CD14-positive monocyte (primary cell): ENCODE measurements at regions not wholly inside any gene's neighbourhood (a gene's known extent, or its start where the extent isn't known, plus 50 kb on each side); places are given as distances from the start of the nearest gene placed in this dataset.

ENCODE experiments used
- DNase-seq, 3 donors: peaks; one replicate each; pipeline ENCODE4 v3.0.0-alpha.2; 2011 to 2022
- H2AFZ ChIP-seq: 2 replicates; pipeline ENCODE4 v1.6.0; 2012; ENCODE audit warnings: mild to moderate bottlenecking, low read depth, low read length, inconsistent platforms; ENCODE audit not compliant: insufficient read depth, poor library complexity, severe bottlenecking
- H3K27ac ChIP-seq, 2 donors: 1 replicate in 1 of 2; 2 replicates in 1 of 2; pipeline ENCODE4 v1.5.1; 2012 to 2013; ENCODE audit warnings: low read length in 2 of 2, control low read depth in 1 of 2, inconsistent platforms in 1 of 2, low read depth in 1 of 2, mild to moderate bottlenecking in 1 of 2
- H3K27me3 ChIP-seq, 2 donors: one replicate each; pipeline versions ENCODE4 v1.6.0 to v1.6.1; 2011 to 2013; ENCODE audit warnings: low read length in 2 of 2; ENCODE audit not compliant: control insufficient read depth in 2 of 2, insufficient read depth in 2 of 2
- H3K36me3 ChIP-seq, 2 donors: replicated peaks in 1 of 2; 1 replicate in 1 of 2; 2 replicates in 1 of 2; pipeline versions ENCODE4 v1.5.1 to v1.6.1; 2012 to 2013; ENCODE audit warnings: low read length in 2 of 2, control low read depth in 1 of 2, inconsistent platforms in 1 of 2, mild to moderate bottlenecking in 1 of 2; ENCODE audit not compliant: insufficient read depth in 2 of 2, control insufficient read depth in 1 of 2
- H3K4me1 ChIP-seq, 2 donors: 1 replicate in 1 of 2; 2 replicates in 1 of 2; pipeline versions ENCODE4 v1.5.1 to v1.6.1; 2012 to 2013; ENCODE audit warnings: low read length in 2 of 2, control low read depth in 1 of 2, inconsistent platforms in 1 of 2, mild to moderate bottlenecking in 1 of 2, moderate library complexity in 1 of 2; ENCODE audit not compliant: insufficient read depth in 2 of 2, control insufficient read depth in 1 of 2
- H3K4me2 ChIP-seq: replicated peaks from 2 replicates; pipeline ENCODE3; 2012; ENCODE audit warnings: low read length, moderate library complexity, mild to moderate bottlenecking; ENCODE audit not compliant: poor library complexity, severe bottlenecking; ENCODE audit errors: extremely low read depth
- H3K4me3 ChIP-seq, 3 experiments: fragments of 200-600 bp in 1 of 3; sonication (generic) in 1 of 3; replicated peaks in 1 of 3; 1 replicate in 2 of 3; 2 replicates in 1 of 3; pipeline ENCODE4 v1.5.1; 2011 to 2013; ENCODE audit warnings: low read length in 3 of 3, mild to moderate bottlenecking in 3 of 3, control low read depth in 2 of 3, low read depth in 2 of 3, inconsistent platforms in 1 of 3, moderate library complexity in 1 of 3
- H3K79me2 ChIP-seq: 2 replicates; pipeline ENCODE4 v1.6.0; 2012; ENCODE audit warnings: mild to moderate bottlenecking, control low read depth, inconsistent platforms, low read length, moderate library complexity; ENCODE audit not compliant: insufficient read depth
- H3K9ac ChIP-seq: 2 replicates; pipeline ENCODE4 v1.6.0; 2017; ENCODE audit warnings: low read length, mild to moderate bottlenecking; ENCODE audit not compliant: insufficient read depth, poor library complexity, severe bottlenecking
- H3K9me3 ChIP-seq, 2 donors: replicated peaks in 1 of 2; 1 replicate in 1 of 2; 2 replicates in 1 of 2; pipeline versions ENCODE4 v1.5.1 to v1.6.1; 2012 to 2013; ENCODE audit warnings: low read length in 2 of 2, control low read depth in 1 of 2; ENCODE audit not compliant: control insufficient read depth in 1 of 2, insufficient read depth in 1 of 2
- H4K20me1 ChIP-seq: 2 replicates; pipeline ENCODE4 v1.6.0; 2012; ENCODE audit warnings: mild to moderate bottlenecking, low read length, control low read depth, moderate library complexity; ENCODE audit not compliant: insufficient read depth
- H3K27ac Mint-ChIP-seq, 7 donors: one replicate each; pipeline ENCODE4 v1.8.0; 2020; ENCODE audit warnings: mild to moderate bottlenecking in 7 of 7, mixed read lengths in 7 of 7, moderate library complexity in 6 of 7, inconsistent platforms in 2 of 7
- H3K27me3 Mint-ChIP-seq, 3 donors: one replicate each; pipeline ENCODE4 v1.8.0; 2021 to 2022; ENCODE audit warnings: low read depth in 3 of 3, mild to moderate bottlenecking in 3 of 3, mixed read lengths in 3 of 3, moderate library complexity in 3 of 3, inconsistent platforms in 1 of 3
- H3K36me3 Mint-ChIP-seq, 2 donors: one replicate each; pipeline ENCODE4 v1.8.0; 2020; ENCODE audit warnings: mixed read lengths in 2 of 2, inconsistent platforms in 1 of 2, mild to moderate bottlenecking in 1 of 2
- H3K4me1 Mint-ChIP-seq: one replicate; pipeline ENCODE4 v1.8.0; 2020; ENCODE audit warnings: mild to moderate bottlenecking, mixed read lengths
- H3K4me3 Mint-ChIP-seq, 2 donors: one replicate each; pipeline ENCODE4 v1.8.0; 2020; ENCODE audit warnings: mild to moderate bottlenecking in 2 of 2, mixed read lengths in 2 of 2, moderate library complexity in 1 of 2
- H3K9me3 Mint-ChIP-seq, 7 donors: one replicate each; pipeline ENCODE4 v1.8.0; 2020 to 2022; ENCODE audit warnings: mixed read lengths in 7 of 7, mild to moderate bottlenecking in 6 of 7, moderate library complexity in 6 of 7, inconsistent platforms in 2 of 7
- WGBS: methylation state at CpG from one replicate; pipeline ENCODE4 v1.1.5; 2013; ENCODE audit warnings: missing lambda C conversion rate; ENCODE audit not compliant: insufficient coverage; 5-methylcytosine and 5-hydroxymethylcytosine counted together
- intact Hi-C, 2 donors: fragments of 100-400 bp; cut with micrococcal nuclease; formaldehyde crosslinking; loops; one replicate each; pipeline versions ENCODE4 v1.15.0 to v1.15.1; 2023
- TF ChIP-seq, protein P1 (sequence below): fragments of 200-600 bp; IDR thresholded peaks from one replicate; pipeline ENCODE4 v1.8.0; 2022; ENCODE audit warnings: antibody characterized with exemption, mild to moderate bottlenecking

DNA sequence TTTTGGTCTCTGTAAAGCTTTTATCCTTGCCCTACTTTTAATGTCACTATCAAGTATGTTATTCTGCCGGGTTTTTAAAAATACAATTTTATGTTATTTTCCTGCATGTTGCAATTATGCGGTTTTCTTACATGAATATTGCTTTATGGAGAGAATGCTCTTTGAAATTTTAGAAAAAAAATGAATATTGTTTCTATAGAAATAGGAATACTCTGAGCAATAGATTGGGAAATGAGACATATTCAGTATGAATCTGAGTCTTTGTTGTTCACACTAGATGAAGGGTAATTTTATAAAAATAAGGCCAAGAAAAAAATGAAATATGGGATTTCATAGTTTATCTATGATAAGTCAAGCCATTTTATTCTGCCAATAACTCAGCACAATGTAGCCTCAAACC, 142.2 kb upstream of the DTNA start:
- Histone ChIP-seq H3K79me2 (no peaks in the 10 kb centered on the region), H3K4me3 (no peak overlapping the region), H3K36me3 (no peaks in the 10 kb centered on the region), H3K4me2 (no peak overlapping the region), H3K27me3 (no peaks in the 10 kb centered on the region), H3K9ac (no peak overlapping the region), H2AFZ (no peak overlapping the region), H3K9me3 (no peaks in the 10 kb centered on the region), H3K27ac (no peak overlapping the region), H4K20me1 (no peaks in the 10 kb centered on the region), H3K4me1 (no peaks in the 10 kb centered on the region)
- TF ChIP-seq, protein P1, sequence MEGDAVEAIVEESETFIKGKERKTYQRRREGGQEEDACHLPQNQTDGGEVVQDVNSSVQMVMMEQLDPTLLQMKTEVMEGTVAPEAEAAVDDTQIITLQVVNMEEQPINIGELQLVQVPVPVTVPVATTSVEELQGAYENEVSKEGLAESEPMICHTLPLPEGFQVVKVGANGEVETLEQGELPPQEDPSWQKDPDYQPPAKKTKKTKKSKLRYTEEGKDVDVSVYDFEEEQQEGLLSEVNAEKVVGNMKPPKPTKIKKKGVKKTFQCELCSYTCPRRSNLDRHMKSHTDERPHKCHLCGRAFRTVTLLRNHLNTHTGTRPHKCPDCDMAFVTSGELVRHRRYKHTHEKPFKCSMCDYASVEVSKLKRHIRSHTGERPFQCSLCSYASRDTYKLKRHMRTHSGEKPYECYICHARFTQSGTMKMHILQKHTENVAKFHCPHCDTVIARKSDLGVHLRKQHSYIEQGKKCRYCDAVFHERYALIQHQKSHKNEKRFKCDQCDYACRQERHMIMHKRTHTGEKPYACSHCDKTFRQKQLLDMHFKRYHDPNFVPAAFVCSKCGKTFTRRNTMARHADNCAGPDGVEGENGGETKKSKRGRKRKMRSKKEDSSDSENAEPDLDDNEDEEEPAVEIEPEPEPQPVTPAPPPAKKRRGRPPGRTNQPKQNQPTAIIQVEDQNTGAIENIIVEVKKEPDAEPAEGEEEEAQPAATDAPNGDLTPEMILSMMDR = no peak
- Mint-ChIP-seq H3K27me3 (peaks cover 0 to 2% (median 2%) of the 10 kb centered on the region in 3 donors), H3K4me3 (no peak overlapping the region), H3K27ac (no peak overlapping the region), H3K36me3 (no peaks in the 10 kb centered on the region), H3K4me1 (no peaks in the 10 kb centered on the region), H3K9me3 (peaks cover 0 to 2% (median 0%) of the 10 kb centered on the region in 7 donors)
- DNase-seq = no peak
- intact Hi-C loops = no loop called here
- WGBS = no CpG with 5 or more reads among the region's 2 CpGs

DNA sequence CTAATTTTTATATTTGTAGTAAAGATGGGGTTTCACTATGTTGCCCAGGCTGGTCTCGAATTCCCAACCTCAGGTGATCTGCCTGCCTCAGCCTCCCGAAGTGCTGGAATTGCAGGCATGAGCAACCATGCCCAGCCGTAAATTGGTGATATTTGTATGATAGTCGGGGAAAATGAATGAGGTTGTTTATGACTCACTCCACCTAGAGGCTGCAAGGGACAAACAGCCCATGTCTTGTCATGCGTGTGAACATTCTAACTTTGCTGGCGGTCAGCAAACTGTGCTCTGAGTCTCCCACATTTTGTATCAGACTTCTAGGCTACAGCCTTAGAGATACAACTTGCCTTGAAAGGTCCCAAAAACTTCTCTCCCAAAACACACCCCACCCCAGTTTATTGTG, 133.5 kb upstream of the DTNA start:
- intact Hi-C loops = no loop called here
- no peaks in the 10 kb centered on the region for H3K27me3 ChIP-seq

More for the DNA sequence above, 133.5 kb upstream of the DTNA start:
- Mint-ChIP-seq H3K27ac (no peak overlapping the region), H3K36me3 (no peaks in the 10 kb centered on the region), H3K27me3 (no peaks in the 10 kb centered on the region), H3K4me3 (no peak overlapping the region), H3K9me3 (peaks cover 3 to 11% (median 9%) of the 10 kb centered on the region in 7 donors), H3K4me1 (no peaks in the 10 kb centered on the region)
- peaks cover 0 to 7% of the 10 kb centered on the region in 2 donors for H3K9me3 ChIP-seq
- no peak overlapping the region for H3K4me3 ChIP-seq
- DNase-seq = no peak
- no peaks in the 10 kb centered on the region for H3K79me2 ChIP-seq
- H4K20me1 ChIP-seq = no peaks in the 10 kb centered on the region
- H3K4me2 ChIP-seq = no peak overlapping the region
- H3K4me1 ChIP-seq = no peaks in the 10 kb centered on the region
- H3K9ac ChIP-seq = no peak overlapping the region
- no peaks in the 10 kb centered on the region for H3K36me3 ChIP-seq
- 95% methylated on average over 3 of the region's 6 CpGs for WGBS
- TF ChIP-seq, protein P1 = no peak
- no peak overlapping the region for H2AFZ ChIP-seq
- H3K27ac ChIP-seq = no peak overlapping the region
